ENCODE measurements at regions not wholly inside any gene's neighbourhood (a gene's known extent, or its start where the extent isn't known, plus 50 kb on each side); places are given as distances from the start of the nearest gene placed in this dataset.

GRCh38 chr1:65526049-65526556 is 105.6 kb downstream of the LEPR start:
- Histone ChIP-seq H3K36me3 (ENCODE audit: control insufficient read depth in 3 of 3, insufficient read depth in 3 of 3, low read length in 3 of 3) (no peaks in the 10 kb centered on the region), H3K4me1 (ENCODE audit: control insufficient read depth in 3 of 3, insufficient read depth in 3 of 3, low read length in 3 of 3) (peaks cover 0 to 17% (median 3%) of the 10 kb centered on the region in 3 donors), H3K4me3 (ENCODE audit: low read length in 3 of 3) (peak overlapping the region; percentile 57 to 63 (median 62)), H3K27me3 (ENCODE audit: control insufficient read depth in 3 of 3, insufficient read depth in 3 of 3, low read length in 3 of 3) (peaks cover 0 to 25% (median 15%) of the 10 kb centered on the region in 3 donors), H3K9me3 (ENCODE audit: control insufficient read depth in 3 of 3, low read length in 3 of 3) (no peaks in the 10 kb centered on the region), H3K27ac (ENCODE audit: low read depth, low read length) (no peak overlapping the region), H3K9ac (ENCODE audit: low read depth in 1 of 3, low read length in 3 of 3) (peak overlapping the region in 1 of 3 donors; percentile 64)

- H3K27me3 ChIP-seq (ENCODE audit: control insufficient read depth in 3 of 3, insufficient read depth in 3 of 3, low read length in 3 of 3), result peaks cover 0 to 25% (median 15%) of the 10 kb centered on the region in 3 donors
- H3K9ac ChIP-seq (ENCODE audit: low read depth in 1 of 3, low read length in 3 of 3), result peak overlapping the region in 1 of 3 donors; percentile 45
- H3K4me3 ChIP-seq (ENCODE audit: low read length in 3 of 3), result peak overlapping the region in 1 of 3 donors; percentile 60
- H3K36me3 ChIP-seq (ENCODE audit: control insufficient read depth in 3 of 3, insufficient read depth in 3 of 3, low read length in 3 of 3), result no peaks in the 10 kb centered on the region
- peaks cover 0 to 17% (median 3%) of the 10 kb centered on the region in 3 donors for H3K4me1 ChIP-seq (ENCODE audit: control insufficient read depth in 3 of 3, insufficient read depth in 3 of 3, low read length in 3 of 3)
- H3K9me3 ChIP-seq (ENCODE audit: control insufficient read depth in 3 of 3, low read length in 3 of 3), result no peaks in the 10 kb centered on the region
- no peak overlapping the region for H3K27ac ChIP-seq (ENCODE audit: low read depth, low read length)
These were observed 106.7 kb downstream of the LEPR start for GRCh38 chr1:65527190-65527589.

GRCh38 chr1:65527707-65528503 is 107.4 kb downstream of the LEPR start:
- H3K4me3 ChIP-seq (ENCODE audit: low read length in 3 of 3), result peak overlapping the region in 1 of 3 donors; percentile 60
- no peaks in the 10 kb centered on the region for H3K9me3 ChIP-seq (ENCODE audit: control insufficient read depth in 3 of 3, low read length in 3 of 3)
- no peaks in the 10 kb centered on the region for H3K36me3 ChIP-seq (ENCODE audit: control insufficient read depth in 3 of 3, insufficient read depth in 3 of 3, low read length in 3 of 3)
- peaks cover 0 to 17% (median 3%) of the 10 kb centered on the region in 3 donors for H3K4me1 ChIP-seq (ENCODE audit: control insufficient read depth in 3 of 3, insufficient read depth in 3 of 3, low read length in 3 of 3)
- no peak overlapping the region for H3K27ac ChIP-seq (ENCODE audit: low read depth, low read length)
- H3K9ac ChIP-seq (ENCODE audit: low read depth in 1 of 3, low read length in 3 of 3), result no peak overlapping the region
- H3K27me3 ChIP-seq (ENCODE audit: control insufficient read depth in 3 of 3, insufficient read depth in 3 of 3, low read length in 3 of 3), result peaks cover 0 to 25% (median 15%) of the 10 kb centered on the region in 3 donors

GRCh38 chr1:65531972-65532570 is 111.6 kb downstream of the LEPR start:
- Histone ChIP-seq H3K4me1 (ENCODE audit: control insufficient read depth in 3 of 3, insufficient read depth in 3 of 3, low read length in 3 of 3) (peaks cover 0 to 10% (median 0%) of the 10 kb centered on the region in 3 donors), H3K4me3 (ENCODE audit: low read length in 3 of 3) (no peak overlapping the region), H3K9ac (ENCODE audit: low read depth in 1 of 3, low read length in 3 of 3) (no peak overlapping the region), H3K36me3 (ENCODE audit: control insufficient read depth in 3 of 3, insufficient read depth in 3 of 3, low read length in 3 of 3) (no peaks in the 10 kb centered on the region), H3K27me3 (ENCODE audit: control insufficient read depth in 3 of 3, insufficient read depth in 3 of 3, low read length in 3 of 3) (peaks cover 0 to 2% (median 0%) of the 10 kb centered on the region in 3 donors), H3K27ac (ENCODE audit: low read depth, low read length) (no peak overlapping the region), H3K9me3 (ENCODE audit: control insufficient read depth in 3 of 3, low read length in 3 of 3) (no peaks in the 10 kb centered on the region)

GRCh38 chr1:65535981-65536380 is 115.5 kb downstream of the LEPR start:
- Histone ChIP-seq H3K27ac (ENCODE audit: low read depth, low read length) (no peak overlapping the region), H3K27me3 (ENCODE audit: control insufficient read depth in 3 of 3, insufficient read depth in 3 of 3, low read length in 3 of 3) (no peaks in the 10 kb centered on the region), H3K4me1 (ENCODE audit: control insufficient read depth in 3 of 3, insufficient read depth in 3 of 3, low read length in 3 of 3) (no peaks in the 10 kb centered on the region), H3K36me3 (ENCODE audit: control insufficient read depth in 3 of 3, insufficient read depth in 3 of 3, low read length in 3 of 3) (no peaks in the 10 kb centered on the region), H3K9ac (ENCODE audit: low read depth in 1 of 3, low read length in 3 of 3) (no peak overlapping the region), H3K9me3 (ENCODE audit: control insufficient read depth in 3 of 3, low read length in 3 of 3) (no peaks in the 10 kb centered on the region), H3K4me3 (ENCODE audit: low read length in 3 of 3) (no peak overlapping the region)

GRCh38 chr1:65538086-65538485 is 117.6 kb downstream of the LEPR start:
- H3K4me1 ChIP-seq (ENCODE audit: control insufficient read depth in 3 of 3, insufficient read depth in 3 of 3, low read length in 3 of 3), result no peaks in the 10 kb centered on the region
- H3K27me3 ChIP-seq (ENCODE audit: control insufficient read depth in 3 of 3, insufficient read depth in 3 of 3, low read length in 3 of 3), result no peaks in the 10 kb centered on the region
- H3K9ac ChIP-seq (ENCODE audit: low read depth in 1 of 3, low read length in 3 of 3), result no peak overlapping the region
- no peak overlapping the region for H3K27ac ChIP-seq (ENCODE audit: low read depth, low read length)
- no peaks in the 10 kb centered on the region for H3K9me3 ChIP-seq (ENCODE audit: control insufficient read depth in 3 of 3, low read length in 3 of 3)
- no peak overlapping the region for H3K4me3 ChIP-seq (ENCODE audit: low read length in 3 of 3)
- H3K36me3 ChIP-seq (ENCODE audit: control insufficient read depth in 3 of 3, insufficient read depth in 3 of 3, low read length in 3 of 3), result no peaks in the 10 kb centered on the region

- Histone ChIP-seq H3K27me3 (ENCODE audit: control insufficient read depth in 3 of 3, insufficient read depth in 3 of 3, low read length in 3 of 3) (no peaks in the 10 kb centered on the region), H3K27ac (ENCODE audit: low read depth, low read length) (no peak overlapping the region), H3K9ac (ENCODE audit: low read depth in 1 of 3, low read length in 3 of 3) (no peak overlapping the region), H3K36me3 (ENCODE audit: control insufficient read depth in 3 of 3, insufficient read depth in 3 of 3, low read length in 3 of 3) (no peaks in the 10 kb centered on the region), H3K9me3 (ENCODE audit: control insufficient read depth in 3 of 3, low read length in 3 of 3) (no peaks in the 10 kb centered on the region), H3K4me1 (ENCODE audit: control insufficient read depth in 3 of 3, insufficient read depth in 3 of 3, low read length in 3 of 3) (no peaks in the 10 kb centered on the region), H3K4me3 (ENCODE audit: low read length in 3 of 3) (no peak overlapping the region)
These were observed 118.2 kb downstream of the LEPR start for GRCh38 chr1:65538664-65539063.

- H3K27ac ChIP-seq (ENCODE audit: low read depth, low read length), result no peak overlapping the region
- H3K4me3 ChIP-seq (ENCODE audit: low read length in 3 of 3), result no peak overlapping the region
- no peaks in the 10 kb centered on the region for H3K9me3 ChIP-seq (ENCODE audit: control insufficient read depth in 3 of 3, low read length in 3 of 3)
- no peaks in the 10 kb centered on the region for H3K27me3 ChIP-seq (ENCODE audit: control insufficient read depth in 3 of 3, insufficient read depth in 3 of 3, low read length in 3 of 3)
- no peaks in the 10 kb centered on the region for H3K36me3 ChIP-seq (ENCODE audit: control insufficient read depth in 3 of 3, insufficient read depth in 3 of 3, low read length in 3 of 3)
- H3K4me1 ChIP-seq (ENCODE audit: control insufficient read depth in 3 of 3, insufficient read depth in 3 of 3, low read length in 3 of 3), result no peaks in the 10 kb centered on the region
- no peak overlapping the region for H3K9ac ChIP-seq (ENCODE audit: low read depth in 1 of 3, low read length in 3 of 3)
These were observed 119.0 kb downstream of the LEPR start for GRCh38 chr1:65539266-65540131.

- H3K9me3 ChIP-seq (ENCODE audit: control insufficient read depth in 3 of 3, low read length in 3 of 3), result no peaks in the 10 kb centered on the region
- no peaks in the 10 kb centered on the region for H3K36me3 ChIP-seq (ENCODE audit: control insufficient read depth in 3 of 3, insufficient read depth in 3 of 3, low read length in 3 of 3)
- no peak overlapping the region for H3K4me3 ChIP-seq (ENCODE audit: low read length in 3 of 3)
- no peak overlapping the region for H3K9ac ChIP-seq (ENCODE audit: low read depth in 1 of 3, low read length in 3 of 3)
- H3K4me1 ChIP-seq (ENCODE audit: control insufficient read depth in 3 of 3, insufficient read depth in 3 of 3, low read length in 3 of 3), result no peaks in the 10 kb centered on the region
- H3K27me3 ChIP-seq (ENCODE audit: control insufficient read depth in 3 of 3, insufficient read depth in 3 of 3, low read length in 3 of 3), result no peaks in the 10 kb centered on the region
- H3K27ac ChIP-seq (ENCODE audit: low read depth, low read length), result no peak overlapping the region
These were observed 120.7 kb downstream of the LEPR start for GRCh38 chr1:65541161-65541560.
